ENCODE measurements at regions not wholly inside any gene's neighbourhood (a gene's known extent, or its start where the extent isn't known, plus 50 kb on each side); places are given as distances from the start of the nearest gene placed in this dataset.

- H3K36me3 ChIP-seq (ENCODE audit: low read depth) = no peaks in the 10 kb centered on the region
- ChIA-PET CTCF (no interaction called here), POLR2A (ENCODE audit: unreplicated experiment) (no interaction called here)
- peaks cover 72% of the 10 kb centered on the region for H3K27me3 ChIP-seq (ENCODE audit: insufficient read depth, low read depth)
- BruUV-seq (replicated peaks) = no TSS peak
- no peak overlapping the region for H3K4me2 ChIP-seq
- TF ChIP-seq EZH2 (IDR thresholded peaks at IDR 0.05; ENCODE audit: low read depth) (no peak), CTCF (conservative IDR thresholded peaks at IDR 0.05) (no peak)
- no peaks in the 10 kb centered on the region for H3K4me1 ChIP-seq (replicated peaks; ENCODE audit: insufficient read depth)
- H2AFZ ChIP-seq = no peak overlapping the region
- no peaks in the 10 kb centered on the region for H3K9me2 ChIP-seq (ENCODE audit: insufficient read depth)
- H4K20me1 ChIP-seq (ENCODE audit: insufficient read depth) = no peaks in the 10 kb centered on the region
- no peak overlapping the region for H3K27ac ChIP-seq
- no peak for DNase-seq
- intact Hi-C loops (cut with micrococcal nuclease; ENCODE audit: unreplicated experiment) = no loop called here
- no peak overlapping the region for H3K4me3 ChIP-seq
- H3F3A ChIP-seq (ENCODE audit: insufficient read depth, low read depth) = no peaks in the 10 kb centered on the region
- H3K79me2 ChIP-seq (ENCODE audit: low read depth) = no peaks in the 10 kb centered on the region
- no peaks in the 10 kb centered on the region for H3K9me3 ChIP-seq (ENCODE audit: insufficient read depth, low read depth)
These were observed 129.1 kb upstream of the PTPRT start for GRCh38 chr20:43318755-43319297.

- Histone ChIP-seq H3K4me2 (no peak overlapping the region), H3K4me3 (no peak overlapping the region), H3K27ac (no peak overlapping the region), H2AFZ (no peak overlapping the region), H3K36me3 (ENCODE audit: low read depth) (no peaks in the 10 kb centered on the region), H4K20me1 (ENCODE audit: insufficient read depth) (no peaks in the 10 kb centered on the region), H3K9me3 (ENCODE audit: insufficient read depth, low read depth) (no peaks in the 10 kb centered on the region), H3K4me1 (replicated peaks; ENCODE audit: insufficient read depth) (no peaks in the 10 kb centered on the region), H3K27me3 (ENCODE audit: insufficient read depth, low read depth) (peaks cover 64% of the 10 kb centered on the region), H3F3A (ENCODE audit: insufficient read depth, low read depth) (no peaks in the 10 kb centered on the region), H3K9me2 (ENCODE audit: insufficient read depth) (no peaks in the 10 kb centered on the region), H3K79me2 (ENCODE audit: low read depth) (no peaks in the 10 kb centered on the region)
- CTCF ChIA-PET = no interaction called here
- no peak for TF ChIP-seq CTCF (conservative IDR thresholded peaks at IDR 0.05)
- no peak for TF ChIP-seq EZH2 (IDR thresholded peaks at IDR 0.05; ENCODE audit: low read depth)
- no peak for DNase-seq
- intact Hi-C loops (cut with micrococcal nuclease; ENCODE audit: unreplicated experiment) = no loop called here
- no TSS peak for BruUV-seq (replicated peaks)
- POLR2A ChIA-PET (ENCODE audit: unreplicated experiment) = no interaction called here
These were observed 126.6 kb upstream of the PTPRT start for GRCh38 chr20:43316271-43316670.

- Histone ChIP-seq H3K36me3 (ENCODE audit: low read depth) (no peaks in the 10 kb centered on the region), H3K27me3 (ENCODE audit: insufficient read depth, low read depth) (peaks cover 28% of the 10 kb centered on the region), H3K4me3 (no peak overlapping the region), H3F3A (ENCODE audit: insufficient read depth, low read depth) (no peaks in the 10 kb centered on the region), H4K20me1 (ENCODE audit: insufficient read depth) (no peaks in the 10 kb centered on the region), H3K4me1 (replicated peaks; ENCODE audit: insufficient read depth) (no peaks in the 10 kb centered on the region), H3K9me3 (ENCODE audit: insufficient read depth, low read depth) (peaks cover 5% of the 10 kb centered on the region; the same call in 1 of the 2 replicates), H3K9me2 (ENCODE audit: insufficient read depth) (no peaks in the 10 kb centered on the region; the same call in 1 of the 2 replicates), H3K27ac (no peak overlapping the region), H3K79me2 (ENCODE audit: low read depth) (no peaks in the 10 kb centered on the region), H3K4me2 (no peak overlapping the region), H2AFZ (no peak overlapping the region)
- CTCF ChIA-PET = no interaction called here
- TF ChIP-seq EZH2 (IDR thresholded peaks at IDR 0.05; ENCODE audit: low read depth) = no peak
- TF ChIP-seq CTCF (conservative IDR thresholded peaks at IDR 0.05) = no peak
- BruUV-seq (replicated peaks) = no TSS peak
- POLR2A ChIA-PET (ENCODE audit: unreplicated experiment) = no interaction called here
- no peak for DNase-seq
- intact Hi-C loops (cut with micrococcal nuclease; ENCODE audit: unreplicated experiment) = no loop called here
These were observed 119.6 kb upstream of the PTPRT start for GRCh38 chr20:43309266-43309665.

All from PC-9 (cell line).